ENCODE measurements at regions not wholly inside any gene's neighbourhood (a gene's known extent, or its start where the extent isn't known, plus 50 kb on each side); places are given as distances from the start of the nearest gene placed in this dataset.

DNA sequence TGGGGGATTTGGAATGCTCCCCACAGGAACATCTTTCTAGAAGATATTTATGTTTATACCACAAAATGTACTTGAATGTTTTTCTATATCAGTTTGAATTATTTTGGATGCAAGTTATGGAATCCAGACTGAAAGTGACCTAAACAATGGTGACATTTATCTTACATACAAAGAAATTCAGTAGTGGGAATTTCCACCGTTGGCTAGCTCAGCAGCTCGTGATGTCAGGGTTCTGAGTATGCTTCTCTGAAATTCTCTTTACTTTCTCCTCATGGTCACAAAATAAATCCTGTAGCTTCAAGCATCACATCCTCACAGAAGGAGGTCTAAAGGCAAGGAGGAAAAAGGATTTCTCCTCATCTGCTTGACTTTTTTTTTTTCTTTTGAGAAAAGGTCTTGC is 105.3 kb downstream of the AKAIN1 start:
- Mint-ChIP-seq H3K4me1 (ENCODE audit: low read depth) (no peaks in the 10 kb centered on the region), H3K27ac (no peak overlapping the region), H3K4me3 (no peak overlapping the region), H3K9me3 (peaks cover 13% of the 10 kb centered on the region), H3K36me3 (ENCODE audit: low read depth) (no peaks in the 10 kb centered on the region), H3K27me3 (no peaks in the 10 kb centered on the region)
- intact Hi-C loops (cut with micrococcal nuclease) = no loop called here
- ChIA-PET POLR2A (no interaction called here), CTCF (interaction anchor here (1.8 kb wide), 1 partner anchor 19 kb away, joined by 5 read pairs; no protein-coding TSS in a partner anchor)
- no peak for DNase-seq
- TF ChIP-seq CTCF (IDR thresholded peaks at IDR 0.05) = no peak
- no peak for ATAC-seq

GRCh38 chr18:5075297-5075696 is 121.8 kb downstream of the AKAIN1 start:
- ATAC-seq = no peak
- no peaks in the 10 kb centered on the region for H3K9me3 Mint-ChIP-seq
- CTCF ChIA-PET = no interaction called here
- no peak for DNase-seq
- POLR2A ChIA-PET = no interaction called here
- no peak for TF ChIP-seq CTCF (IDR thresholded peaks at IDR 0.05)
- intact Hi-C loops (cut with micrococcal nuclease) = loop anchor here (10.0 kb wide), 1 partner anchor 220 kb away; the partner anchor contains the start of gene ZBTB14
- peaks cover 5% of the 10 kb centered on the region for H3K27me3 Mint-ChIP-seq
- H3K4me1 Mint-ChIP-seq (ENCODE audit: low read depth) = no peaks in the 10 kb centered on the region
- H3K4me3 Mint-ChIP-seq = no peak overlapping the region
- no peaks in the 10 kb centered on the region for H3K36me3 Mint-ChIP-seq (ENCODE audit: low read depth)
- no peak overlapping the region for H3K27ac Mint-ChIP-seq

- ATAC-seq (peak; percentile 74), DNase-seq (peak; percentile 42)
- intact Hi-C loops (cut with micrococcal nuclease) = loop anchor here (10.0 kb wide), 1 partner anchor 222 kb away; the partner anchor contains the start of gene ZBTB14
- H3K27me3 Mint-ChIP-seq = peaks cover 2% of the 10 kb centered on the region
- ChIA-PET CTCF (interaction anchor here (0.7 to 1.7 kb wide), 14 partner anchors 9 to 818 kb away, joined by 3 to 7 read pairs (median 3); no protein-coding TSS in a partner anchor), POLR2A (no interaction called here)
- H3K4me1 Mint-ChIP-seq (ENCODE audit: low read depth) = no peaks in the 10 kb centered on the region
- no peak overlapping the region for H3K27ac Mint-ChIP-seq
- no peak overlapping the region for H3K4me3 Mint-ChIP-seq
- H3K36me3 Mint-ChIP-seq (ENCODE audit: low read depth) = no peaks in the 10 kb centered on the region
- no peaks in the 10 kb centered on the region for H3K9me3 Mint-ChIP-seq
- TF ChIP-seq CTCF (IDR thresholded peaks at IDR 0.05) = peak; percentile 83
Measured at GRCh38 chr18:5073026-5073944, 123.8 kb downstream of the AKAIN1 start.

DNA sequence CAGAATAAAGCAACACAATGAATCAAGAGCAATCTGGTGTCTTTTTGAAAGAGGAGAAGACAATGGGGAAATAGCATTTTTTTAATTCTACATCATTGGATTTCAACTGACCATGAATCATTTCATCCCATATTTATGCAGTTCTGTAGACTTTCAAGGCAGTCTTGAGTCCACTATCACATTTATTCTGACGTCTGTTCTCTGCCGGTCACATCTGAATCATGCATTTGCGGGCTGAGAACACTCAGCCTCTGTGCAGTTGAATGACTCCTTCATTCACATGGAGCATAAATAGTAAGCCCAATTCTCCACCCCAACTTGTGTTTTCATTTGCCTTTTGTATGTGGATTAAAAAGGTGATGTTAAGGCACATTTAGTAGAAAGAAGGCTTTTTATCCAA is 128.2 kb downstream of the AKAIN1 start:
- ChIA-PET POLR2A (no interaction called here), CTCF (interaction anchor here (4.5 kb wide), 1 partner anchor 11 kb away, joined by 21 read pairs; no protein-coding TSS in a partner anchor)
- ATAC-seq (no peak), DNase-seq (no peak)
- Mint-ChIP-seq H3K27ac (no peak overlapping the region), H3K9me3 (no peaks in the 10 kb centered on the region), H3K4me1 (ENCODE audit: low read depth) (no peaks in the 10 kb centered on the region), H3K36me3 (ENCODE audit: low read depth) (no peaks in the 10 kb centered on the region), H3K4me3 (no peak overlapping the region), H3K27me3 (peaks cover 3% of the 10 kb centered on the region)
- TF ChIP-seq CTCF (IDR thresholded peaks at IDR 0.05) = no peak
- intact Hi-C loops (cut with micrococcal nuclease) = no loop called here

DNA sequence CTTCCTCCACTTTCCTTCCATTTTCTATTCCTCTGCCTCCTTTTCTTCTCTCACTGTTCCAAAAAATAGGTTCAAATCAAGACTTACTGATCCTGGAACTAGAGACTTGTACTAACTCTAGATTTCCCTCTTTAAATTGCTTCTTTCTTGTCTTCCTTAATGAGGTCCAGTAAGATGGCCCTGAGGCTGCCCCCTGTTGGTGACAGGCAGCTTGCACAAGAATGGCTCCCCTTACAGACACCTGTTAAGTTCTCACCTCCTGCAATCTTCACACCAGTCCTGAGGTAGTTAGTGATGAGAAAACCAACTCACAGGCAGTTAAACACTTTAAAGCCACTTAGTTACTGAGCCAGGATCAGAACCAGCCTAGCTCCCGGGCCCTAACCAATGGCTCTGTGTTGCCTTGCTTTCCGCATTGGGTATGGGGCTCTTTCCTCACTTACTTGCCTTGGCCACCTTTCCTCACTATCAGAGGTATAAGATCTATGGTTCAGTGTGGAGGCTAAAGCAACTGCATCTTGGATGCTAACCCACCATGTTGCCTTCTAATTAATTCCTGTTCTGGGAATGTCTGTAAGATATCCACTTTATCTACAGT is 130.6 kb downstream of the AKAIN1 start:
- Mint-ChIP-seq H3K9me3 (no peaks in the 10 kb centered on the region), H3K36me3 (ENCODE audit: low read depth) (no peaks in the 10 kb centered on the region), H3K4me1 (ENCODE audit: low read depth) (no peaks in the 10 kb centered on the region), H3K27ac (no peak overlapping the region), H3K27me3 (peaks cover 3% of the 10 kb centered on the region), H3K4me3 (no peak overlapping the region)
- ChIA-PET POLR2A (no interaction called here), CTCF (interaction anchor here (0.6 kb wide), 1 partner anchor 864 kb away, joined by 3 read pairs; no protein-coding TSS in a partner anchor)
- intact Hi-C loops (cut with micrococcal nuclease) = no loop called here
- DNase-seq = peak; percentile 51
- peak; percentile 59 for TF ChIP-seq CTCF (IDR thresholded peaks at IDR 0.05)
- ATAC-seq = peak; percentile 45

All from activated CD8-positive, alpha-beta T cell treated with anti-CD3 and anti-CD28 coated beads for 36 hours (primary cell).